HG03469 (cell line): ENCODE measurements at regions not wholly inside any gene's neighbourhood (a gene's known extent, or its start where the extent isn't known, plus 50 kb on each side); places are given as distances from the start of the nearest gene placed in this dataset.

Experiments used
- ATAC-seq: cut with Tn5 transposase; IDR thresholded peaks from one replicate; pipeline ENCODE4 v1.9.1; 2021; ENCODE audit warnings: mild to moderate bottlenecking, moderate library complexity, moderate number of reproducible peaks; ENCODE audit not compliant: unreplicated experiment

DNA sequence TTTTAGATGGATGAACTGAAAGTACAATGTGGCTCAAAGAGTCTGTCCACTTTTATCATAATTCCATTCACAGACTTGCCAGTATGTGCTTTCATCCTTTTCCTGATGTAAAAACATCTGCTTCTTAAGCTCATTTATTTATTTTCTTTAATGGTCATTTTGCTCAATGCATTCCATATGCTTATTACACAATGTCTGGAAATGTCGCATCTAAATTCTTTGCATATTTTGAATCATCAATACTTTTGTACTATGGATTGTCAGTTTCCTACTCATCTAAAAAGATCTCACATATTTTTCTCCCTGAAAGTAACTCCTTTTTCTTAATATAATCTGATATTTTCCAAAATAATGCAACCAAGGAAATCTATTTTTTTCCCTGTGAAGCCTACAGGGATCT is 1315.8 kb downstream of the EFNB2 start:
- no peak for ATAC-seq

- no peak for ATAC-seq
Observed at GRCh38 chr13:105213512-105213911, 1322.0 kb downstream of the EFNB2 start.

DNA sequence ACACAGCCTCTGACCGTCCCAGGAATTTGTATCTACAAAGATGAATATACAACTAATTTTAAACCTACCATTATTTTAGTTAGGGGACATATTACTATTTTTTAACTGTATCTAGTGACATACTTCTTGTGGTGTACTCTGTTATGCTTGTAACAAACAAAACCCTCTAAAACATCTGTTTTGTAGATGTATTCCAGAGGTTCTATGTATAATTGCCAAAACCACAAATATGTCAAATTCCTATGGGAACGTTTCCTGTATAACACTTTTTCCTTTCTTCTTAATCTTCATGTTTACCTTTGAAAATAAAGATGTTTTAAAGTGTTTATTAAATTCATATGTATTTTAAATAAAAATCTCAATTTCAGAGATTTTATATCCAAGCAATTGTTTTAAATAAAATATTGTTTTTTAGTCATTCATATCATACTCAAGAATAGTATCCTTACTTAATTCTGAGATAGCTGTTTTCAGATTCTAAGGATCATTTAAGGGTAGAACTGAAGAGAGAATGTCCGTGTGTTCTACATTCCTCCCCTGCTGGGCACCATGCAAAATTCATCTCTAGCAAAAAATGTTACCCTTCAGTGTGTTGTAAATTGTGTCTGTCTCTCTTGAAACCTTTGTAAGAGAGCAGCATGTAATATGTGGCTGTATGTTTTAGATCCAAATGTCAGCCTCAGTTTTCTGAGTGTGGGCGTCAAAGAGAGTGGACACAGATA is 1327.7 kb downstream of the EFNB2 start:
- ATAC-seq, result no peak

DNA sequence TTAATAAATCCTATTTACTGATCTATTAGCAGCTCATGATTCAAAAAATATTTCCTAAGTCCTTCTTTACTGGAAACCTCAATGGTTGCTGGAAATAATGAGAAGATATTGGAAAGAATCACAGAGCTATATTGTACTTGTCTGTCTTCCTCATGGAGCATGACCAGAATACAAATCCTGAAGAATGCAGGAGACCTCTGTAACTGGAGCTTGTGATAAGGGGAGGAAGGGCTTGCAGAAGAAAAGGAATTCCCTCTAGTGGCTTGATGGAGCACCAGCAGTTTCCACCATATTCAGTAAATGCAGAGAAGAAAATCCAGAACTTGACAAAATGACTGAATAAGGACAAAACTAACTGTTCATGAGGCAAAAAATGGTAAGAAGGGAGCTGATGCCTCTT is 1333.1 kb downstream of the EFNB2 start:
- peak; percentile 68 for ATAC-seq

DNA sequence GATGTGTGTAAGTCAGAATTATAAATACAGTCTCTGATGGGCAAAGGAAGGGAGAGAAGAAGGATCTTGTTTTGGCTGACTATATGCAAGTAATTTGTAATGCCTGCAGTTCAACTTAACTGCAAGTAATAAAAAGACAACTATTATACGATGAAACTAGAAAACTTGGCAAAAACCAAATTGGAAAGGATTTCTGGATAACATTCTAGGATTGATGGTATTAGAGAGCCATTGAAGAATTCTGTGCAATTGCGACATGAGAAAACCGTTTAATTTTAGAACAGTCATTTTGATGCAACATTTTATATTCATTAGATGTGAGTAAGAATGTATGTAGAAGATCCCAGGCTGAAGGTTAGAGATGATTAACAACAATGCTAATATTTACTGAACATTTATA is 1334.1 kb downstream of the EFNB2 start:
- ATAC-seq, result no peak

DNA sequence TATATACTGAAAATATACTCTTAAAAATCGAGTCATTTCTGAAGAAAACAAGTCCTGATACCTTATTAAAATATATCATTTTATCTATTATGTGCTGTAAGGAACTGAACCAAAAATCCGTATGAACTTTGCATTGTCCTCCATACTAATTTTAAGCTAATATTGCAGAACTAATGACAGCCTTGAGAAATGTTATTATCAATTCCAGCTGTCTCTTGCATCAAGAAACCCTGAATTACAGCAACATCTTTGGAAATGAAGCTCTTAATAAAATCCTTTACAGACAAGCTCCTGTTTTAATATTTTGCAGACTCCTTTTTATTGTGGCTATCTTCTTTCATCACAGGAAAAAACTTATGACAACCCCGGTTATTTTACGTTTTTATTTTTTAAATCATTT is 1335.3 kb downstream of the EFNB2 start:
- ATAC-seq, result no peak

DNA sequence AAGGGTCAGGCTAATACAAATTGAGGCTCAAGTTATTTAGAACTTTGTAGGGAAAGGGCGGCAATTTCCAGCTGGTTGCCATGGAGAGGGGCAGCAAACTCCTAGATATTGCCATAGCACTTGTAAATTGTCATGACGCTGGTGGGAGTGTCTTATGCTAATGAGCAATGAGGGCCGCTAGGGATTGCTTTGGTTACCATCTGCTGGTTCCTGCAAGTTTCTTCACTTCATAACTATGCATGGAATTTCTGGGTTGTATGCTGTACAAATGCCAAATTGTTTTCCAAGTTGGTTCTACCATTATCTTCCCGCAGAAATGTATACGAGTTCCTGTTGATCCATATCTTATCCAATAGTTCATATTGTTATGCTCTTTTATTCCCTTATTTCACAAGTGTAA is 1339.4 kb downstream of the EFNB2 start:
- ATAC-seq, result no peak

DNA sequence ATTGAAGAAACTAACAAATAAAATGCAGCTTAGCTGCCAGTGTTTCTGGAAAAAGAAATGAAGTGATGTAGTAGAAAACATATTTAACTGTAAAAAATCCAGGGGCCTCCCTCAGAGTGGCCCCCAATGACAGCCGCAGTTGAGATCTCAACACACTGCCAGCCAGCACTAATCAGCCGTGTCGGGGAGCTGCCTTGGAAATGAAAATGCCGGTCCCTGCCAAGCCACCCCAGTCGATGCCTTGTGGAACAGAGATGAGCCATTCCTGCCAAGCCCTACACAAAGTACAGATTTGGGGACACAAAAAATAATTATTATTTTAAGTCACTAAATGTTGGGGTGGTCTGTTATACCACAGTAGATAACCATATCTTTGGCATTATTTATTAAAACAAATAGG is 1342.4 kb downstream of the EFNB2 start:
- ATAC-seq, result no peak

DNA sequence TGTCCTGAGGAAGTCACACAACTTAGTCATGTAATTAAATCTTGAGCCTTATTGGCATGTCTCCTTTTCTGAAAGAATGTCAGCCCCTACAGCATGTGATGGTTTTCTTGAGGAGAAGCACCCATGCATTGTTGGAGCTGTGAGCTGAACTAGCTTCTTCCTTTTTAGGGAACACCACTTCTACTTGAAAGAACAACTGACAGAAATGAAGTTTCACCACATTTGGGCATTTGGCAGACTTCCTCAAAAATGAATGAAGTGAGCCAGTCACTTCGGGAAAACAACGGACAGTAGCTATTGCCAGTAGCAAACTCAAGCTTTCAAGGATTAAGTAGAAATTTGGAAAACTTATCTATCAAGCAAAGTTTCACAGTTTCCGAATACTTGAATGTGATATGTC is 1351.3 kb downstream of the EFNB2 start:
- ATAC-seq, result no peak

DNA sequence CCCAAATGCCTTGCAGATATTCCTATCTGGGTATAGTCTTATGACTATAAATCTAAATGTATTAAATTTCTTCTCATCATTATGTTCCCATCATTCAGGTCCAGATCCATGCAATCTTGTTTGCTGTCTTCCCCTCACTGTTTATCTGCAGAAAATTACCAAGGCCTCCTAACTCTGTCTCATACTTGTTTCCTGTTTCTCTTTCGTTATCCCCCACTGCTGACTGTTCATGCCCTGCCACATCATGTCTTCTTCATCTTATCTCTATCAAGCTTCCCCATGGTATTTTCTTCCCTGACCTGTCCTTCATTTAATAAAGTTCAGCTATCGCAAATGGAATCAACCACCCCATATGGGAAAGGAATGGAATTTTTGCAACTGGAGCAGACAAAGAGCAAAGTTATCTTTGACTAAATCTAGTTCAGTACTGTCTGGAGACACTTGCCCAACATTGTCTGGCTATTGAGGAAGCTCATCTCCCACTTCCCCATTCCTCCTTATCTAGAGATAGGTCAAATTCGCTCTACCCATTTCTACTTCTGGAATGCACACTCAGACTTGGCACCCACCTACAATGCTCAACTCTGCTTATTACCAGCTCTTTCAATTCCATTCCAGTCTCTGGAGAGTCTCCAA is 1358.1 kb downstream of the EFNB2 start:
- no peak for ATAC-seq

GRCh38 chr13:105170438-105170837 is 1365.0 kb downstream of the EFNB2 start:
- no peak for ATAC-seq

DNA sequence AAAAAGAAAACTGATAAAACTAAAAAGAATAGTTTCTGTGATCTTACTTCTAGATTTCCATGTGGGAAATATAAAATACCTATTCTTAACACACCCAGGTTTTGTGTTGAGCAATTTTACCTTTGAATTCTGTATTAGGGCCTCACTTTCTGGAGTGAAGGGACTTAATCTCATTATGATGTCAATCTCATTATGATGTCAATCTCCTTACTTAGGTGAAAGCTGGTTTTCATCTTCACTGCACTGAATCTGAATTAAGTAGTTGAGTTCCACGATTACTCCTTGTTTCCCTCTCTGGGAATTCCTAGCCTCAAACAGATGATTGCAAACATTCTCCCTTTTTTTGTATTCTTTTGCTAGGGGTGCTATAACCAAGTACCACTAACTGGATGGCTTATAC is 1367.2 kb downstream of the EFNB2 start:
- ATAC-seq, result no peak

DNA sequence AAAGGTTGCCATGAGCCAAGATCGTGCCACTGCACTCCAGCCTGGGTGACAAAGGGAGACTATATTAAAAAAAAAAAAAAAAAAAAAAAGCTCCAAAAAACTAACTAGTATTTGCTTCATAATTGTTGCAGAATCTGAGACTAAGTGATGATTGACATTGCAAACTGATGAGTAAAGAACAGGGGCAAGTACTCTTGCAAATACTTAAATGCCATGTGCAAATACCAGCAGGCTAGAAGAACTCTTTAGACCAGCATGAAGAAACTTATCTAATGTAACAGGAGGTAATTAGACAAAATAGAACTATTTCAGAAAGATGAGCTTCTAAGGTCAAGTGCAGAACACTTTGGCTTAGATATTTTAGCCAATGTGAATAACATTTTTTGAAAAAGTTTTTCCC is 1368.1 kb downstream of the EFNB2 start:
- no peak for ATAC-seq

DNA sequence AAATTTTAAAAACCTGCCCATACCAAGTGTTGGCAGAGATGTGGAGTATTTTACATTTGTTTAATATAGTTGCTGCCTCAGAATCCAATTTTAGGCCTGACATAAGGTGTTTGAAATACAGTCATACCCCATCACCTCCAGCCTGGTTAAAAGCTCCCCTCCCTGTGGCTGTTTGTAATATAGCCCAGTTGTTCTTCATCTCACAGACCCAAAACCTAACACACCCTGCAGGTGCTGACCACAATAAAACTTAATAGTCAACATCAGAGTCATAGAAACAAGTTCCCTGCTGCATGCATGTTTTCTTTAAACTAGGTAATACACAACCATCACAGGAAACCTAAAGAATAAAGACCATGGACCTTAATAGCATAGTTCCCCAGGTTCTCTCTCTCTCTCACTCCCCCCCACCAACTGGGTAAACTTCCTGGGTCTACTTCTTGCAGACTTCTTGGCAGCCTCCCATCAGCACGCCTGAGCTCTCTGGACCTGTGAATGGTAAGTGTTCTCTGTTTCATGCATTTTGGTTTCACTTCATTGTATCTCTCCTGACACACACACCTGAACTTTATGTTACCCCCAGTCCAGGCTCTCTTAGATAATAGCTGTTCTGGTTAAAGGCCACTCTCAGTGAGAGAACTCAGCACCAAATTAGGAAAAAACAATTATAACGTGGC is 1369.9 kb downstream of the EFNB2 start:
- ATAC-seq, result peak; percentile 82

GRCh38 chr13:105159841-105160240 is 1375.6 kb downstream of the EFNB2 start:
- no peak for ATAC-seq

DNA sequence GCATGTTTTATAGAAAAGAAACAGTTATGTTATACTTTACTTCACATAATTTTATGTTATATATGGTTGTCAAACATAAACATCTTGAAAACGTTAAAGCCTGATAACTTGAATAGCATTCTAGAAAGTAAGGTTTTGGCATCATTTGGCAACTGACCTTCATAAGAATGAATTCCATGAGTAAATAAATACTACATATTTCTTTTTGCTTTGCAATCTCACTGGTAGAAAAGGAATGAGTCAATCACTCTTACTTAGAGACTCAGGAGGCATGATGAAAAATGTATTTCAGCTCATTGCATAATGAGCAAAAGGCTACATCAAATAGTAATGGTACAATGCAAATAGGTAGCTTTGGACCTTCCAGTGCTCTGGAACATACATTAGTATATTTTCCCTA is 1381.9 kb downstream of the EFNB2 start:
- no peak for ATAC-seq

DNA sequence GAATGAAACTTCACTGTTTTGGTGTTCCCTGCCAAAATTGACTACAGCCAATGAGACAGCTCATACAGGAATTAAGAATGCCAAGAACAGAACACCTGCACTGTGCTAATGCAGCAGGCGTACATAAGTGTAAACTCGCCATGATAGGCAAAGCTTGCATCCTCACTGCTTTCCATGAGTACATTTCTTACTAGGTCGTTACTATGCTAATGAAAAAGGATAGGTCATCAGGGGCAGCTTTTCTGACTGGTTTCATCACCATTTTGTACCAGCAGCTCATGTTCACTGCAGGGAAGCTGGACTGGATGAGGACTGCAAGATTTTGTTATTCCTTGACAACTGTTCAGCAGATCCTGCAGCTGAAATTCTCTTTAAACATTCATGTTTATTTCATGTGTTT is 1383.8 kb downstream of the EFNB2 start:
- no peak for ATAC-seq

- no peak for ATAC-seq
Observed at GRCh38 chr13:105147461-105147860, 1388.0 kb downstream of the EFNB2 start.

DNA sequence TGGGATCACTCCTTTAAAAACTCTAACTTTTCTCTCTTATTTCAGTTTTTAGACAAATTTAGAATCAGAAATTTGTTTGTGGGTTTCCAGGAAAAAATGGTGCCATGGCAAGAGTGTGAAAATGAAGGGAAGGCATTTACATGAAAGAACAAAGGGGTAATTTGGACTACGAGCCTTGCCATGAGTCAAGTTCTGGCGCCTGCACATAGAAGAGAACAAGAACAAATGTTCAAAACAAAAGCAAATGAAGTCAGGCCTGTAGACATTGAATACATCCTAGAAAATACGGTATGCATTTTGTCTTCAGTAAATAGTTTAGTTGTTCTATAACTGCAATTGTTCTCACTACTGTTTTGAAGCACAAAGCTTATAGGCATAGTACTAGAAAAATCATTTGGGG is 1390.5 kb downstream of the EFNB2 start:
- no peak for ATAC-seq

GRCh38 chr13:105144020-105144419 is 1391.4 kb downstream of the EFNB2 start:
- no peak for ATAC-seq

DNA sequence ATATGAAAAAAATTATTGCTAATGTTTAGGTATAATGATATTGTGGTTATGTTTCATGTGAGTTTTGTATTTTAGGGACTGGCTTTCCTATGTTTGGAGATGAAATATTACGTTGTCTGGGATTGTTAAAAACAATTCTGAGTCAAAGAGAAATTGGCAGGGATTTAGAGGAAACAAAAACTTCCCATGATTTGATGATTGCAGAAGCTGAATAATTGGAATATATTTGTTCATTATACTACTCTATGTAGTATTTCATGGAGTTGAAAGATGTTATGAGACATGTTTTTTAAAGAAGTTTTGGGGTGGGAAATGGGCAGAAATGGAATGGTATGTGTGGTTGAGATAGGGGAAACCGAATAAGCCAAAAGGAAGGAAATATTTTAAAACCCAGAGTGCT is 1392.9 kb downstream of the EFNB2 start:
- no peak for ATAC-seq
